Kidney tubule cell (primary cell): ENCODE measurements at regions not wholly inside any gene's neighbourhood (a gene's known extent, or its start where the extent isn't known, plus 50 kb on each side); places are given as distances from the start of the nearest gene placed in this dataset.

Source experiments
- DNase-seq: peaks from one replicate; pipeline ENCODE4 v3.0.0-alpha.2; 2018; ENCODE audit warnings: low spot score

- no peak for DNase-seq
Measured at GRCh38 chr5:155295111-155295510, 281.6 kb downstream of the KIF4B start.

DNA sequence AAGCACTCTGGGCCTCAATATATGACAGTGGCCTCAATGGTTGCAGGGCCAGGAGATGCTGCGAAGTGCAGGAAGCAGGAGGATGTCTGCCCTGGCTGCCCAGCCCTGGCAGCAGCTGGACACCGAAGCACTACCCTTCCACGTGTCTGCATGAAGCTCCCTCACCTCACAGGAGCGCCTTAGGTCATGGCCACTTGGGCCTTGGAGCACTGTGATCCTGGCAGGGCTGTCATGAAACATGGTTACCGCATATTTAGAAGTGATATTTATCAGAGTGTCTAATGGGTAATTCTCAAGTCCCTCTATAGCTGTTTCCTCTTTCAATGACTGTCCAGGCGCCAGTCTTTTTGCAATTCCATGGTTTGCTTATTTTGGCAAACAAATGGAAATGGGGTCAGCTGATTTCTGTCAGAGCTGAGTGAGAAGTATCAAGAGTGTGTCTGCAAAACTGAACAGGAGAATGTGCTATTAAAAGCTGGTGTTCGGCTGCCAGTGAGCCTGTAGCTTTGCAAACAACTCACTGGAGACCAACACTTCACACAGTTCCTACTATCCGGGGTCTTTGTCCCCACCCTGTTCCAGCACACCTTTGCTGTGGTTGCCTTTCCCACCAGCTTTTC lies 285.9 kb downstream of the KIF4B start:
- no peak for DNase-seq

DNA sequence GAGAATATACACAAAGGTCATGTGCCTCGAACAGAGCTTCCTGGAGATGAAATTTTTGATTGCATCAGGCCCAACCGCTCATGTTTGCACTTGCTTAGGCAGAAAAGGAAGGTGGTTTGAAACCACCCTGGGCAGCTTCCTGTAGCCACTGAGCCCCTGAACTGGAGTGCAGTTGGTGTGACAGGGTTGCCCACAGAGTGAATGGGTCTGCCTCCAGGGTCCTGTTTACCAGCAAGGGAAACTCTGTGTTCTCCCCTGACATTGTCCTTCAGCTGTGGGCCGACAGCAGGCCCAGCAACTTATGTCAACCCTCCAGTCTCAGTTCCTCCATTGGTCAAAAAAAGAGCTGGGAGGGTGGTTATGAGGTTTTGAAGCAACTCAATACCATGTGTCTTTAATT lies 289.6 kb downstream of the KIF4B start:
- DNase-seq, result no peak

- no peak for DNase-seq
Measured at GRCh38 chr5:155307229-155307628, 293.7 kb downstream of the KIF4B start.

GRCh38 chr5:155308289-155308688 lies 294.7 kb downstream of the KIF4B start:
- DNase-seq, result no peak

DNA sequence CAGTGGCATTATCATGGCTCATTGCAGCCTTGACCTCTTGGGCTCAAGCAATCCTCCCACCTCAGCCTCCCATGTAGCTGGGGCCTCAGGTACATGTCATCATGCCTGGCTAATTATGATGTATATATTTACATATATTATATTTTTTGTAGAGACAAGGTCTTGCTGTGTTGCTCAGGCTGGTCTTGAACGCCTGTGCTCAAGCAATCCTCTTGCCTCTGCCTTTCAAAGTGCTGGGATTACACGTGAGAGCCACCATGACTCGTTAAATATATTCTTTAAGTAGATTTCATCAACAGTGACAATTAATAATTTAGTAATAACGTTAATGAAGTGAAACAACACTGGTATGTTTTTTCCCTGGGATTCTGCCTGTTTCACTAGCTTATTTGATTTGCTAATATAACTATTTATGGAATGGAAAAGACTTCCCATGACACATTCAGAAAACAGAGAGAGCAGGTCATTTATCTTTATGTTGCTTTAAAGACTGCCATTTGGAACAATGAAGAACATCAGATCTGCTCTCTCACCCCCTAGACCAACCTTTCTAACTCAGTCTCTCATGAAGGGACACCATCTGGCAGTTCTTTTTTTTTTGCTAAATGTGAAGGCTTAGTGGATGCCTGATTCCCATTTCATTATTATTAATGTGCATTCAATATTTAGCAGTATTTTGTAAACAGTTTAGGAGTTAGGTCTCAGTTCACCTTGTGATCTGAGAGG lies 295.6 kb downstream of the KIF4B start:
- no peak for DNase-seq

- DNase-seq, result no peak
Measured at GRCh38 chr5:155311721-155312120, 298.2 kb downstream of the KIF4B start.

DNA sequence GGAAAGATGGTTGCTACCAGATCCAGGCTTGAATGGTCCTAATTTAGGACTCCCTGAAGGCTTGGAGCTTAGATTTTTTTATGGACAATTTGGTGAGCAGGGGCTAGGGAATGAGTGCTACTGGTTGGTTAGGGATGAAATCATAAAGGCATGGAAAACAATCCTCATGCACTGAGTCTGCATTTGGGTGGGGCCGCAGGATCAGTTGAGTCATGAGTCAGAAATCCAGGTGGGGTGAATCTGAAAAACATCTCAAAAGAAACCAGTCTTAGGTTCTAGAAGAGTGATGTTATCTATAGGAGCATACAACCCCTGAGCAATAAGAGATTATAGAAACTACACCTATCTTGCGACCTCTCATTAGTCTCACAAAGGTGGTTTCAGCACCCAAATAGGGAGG lies 300.0 kb downstream of the KIF4B start:
- no peak for DNase-seq

DNA sequence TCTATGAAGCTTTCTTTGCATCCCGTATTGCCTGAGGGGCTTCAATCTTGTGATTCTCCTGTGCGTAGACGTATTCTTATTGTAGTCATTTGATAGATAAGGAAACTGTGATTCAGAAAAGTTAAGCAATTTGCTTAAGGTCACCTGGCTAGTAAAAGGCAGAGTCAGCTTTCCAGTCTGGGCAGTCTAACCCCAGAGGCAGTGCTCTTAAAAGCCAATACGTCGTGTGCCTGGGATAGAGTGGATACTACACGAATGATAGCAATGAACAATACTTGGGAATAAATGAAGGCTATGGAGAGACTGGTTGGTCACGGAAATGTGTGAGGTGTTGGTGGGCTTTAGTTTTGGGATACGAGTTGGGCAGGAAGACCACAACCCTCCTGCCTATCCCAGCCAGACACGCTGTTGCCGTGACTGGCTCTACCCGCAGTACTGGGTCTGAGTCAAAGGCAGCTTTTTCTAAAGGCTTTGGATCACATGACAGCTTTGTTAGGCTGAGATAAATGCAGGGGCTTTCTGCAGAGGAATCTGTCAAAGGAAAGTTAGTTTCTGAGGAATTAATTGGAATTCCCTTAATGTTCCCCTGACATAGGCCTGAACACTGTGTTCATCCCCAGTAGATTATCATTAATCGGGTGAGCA lies 302.6 kb downstream of the KIF4B start:
- DNase-seq, result no peak

DNA sequence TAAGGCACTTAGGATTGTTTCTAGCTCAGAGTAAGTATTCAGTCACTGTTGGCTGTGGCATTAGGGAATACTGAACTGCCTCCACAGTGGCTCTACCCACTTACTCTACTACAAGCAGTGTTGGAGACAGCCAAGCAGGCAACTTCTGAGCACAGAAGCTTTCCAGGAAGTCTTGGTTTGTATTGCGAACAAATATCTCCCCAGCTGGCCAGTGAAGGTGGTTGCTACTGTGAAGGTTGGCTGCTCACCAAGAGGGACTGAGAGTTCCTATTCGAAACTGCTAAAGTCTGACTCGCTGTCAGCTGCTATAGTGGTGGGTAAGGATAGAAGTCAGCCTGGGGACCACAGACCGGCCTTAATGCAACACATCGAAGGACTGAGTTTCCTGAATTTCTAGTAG lies 319.1 kb downstream of the KIF4B start:
- no peak for DNase-seq

- no peak for DNase-seq
Measured at GRCh38 chr5:155342956-155343355, 329.4 kb downstream of the KIF4B start.

- DNase-seq, result no peak
Measured at GRCh38 chr5:155343468-155343867, 329.9 kb downstream of the KIF4B start.

GRCh38 chr5:155353231-155353630 lies 339.7 kb downstream of the KIF4B start:
- no peak for DNase-seq

GRCh38 chr5:155366096-155366495 lies 352.5 kb downstream of the KIF4B start:
- DNase-seq, result no peak

DNA sequence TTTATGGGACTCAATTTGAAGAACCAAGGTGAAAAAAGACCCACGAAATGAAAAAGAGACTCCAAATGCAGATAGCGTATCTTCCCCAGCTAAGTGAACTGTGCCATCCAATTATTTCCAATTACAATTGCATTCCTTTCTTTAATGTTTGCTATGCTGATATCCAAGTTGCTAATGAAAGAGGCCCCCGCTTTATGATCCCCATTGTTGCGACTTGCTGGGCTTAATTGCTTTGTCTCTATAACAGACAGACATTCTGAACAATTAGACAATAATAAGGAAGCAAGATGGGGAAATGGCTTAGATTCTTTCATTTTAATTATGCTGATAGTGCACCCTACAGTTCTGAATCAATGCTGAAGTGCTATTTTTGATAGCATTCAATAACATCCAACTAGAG lies 354.3 kb downstream of the KIF4B start:
- no peak for DNase-seq

GRCh38 chr5:155368490-155368889 lies 354.9 kb downstream of the KIF4B start:
- no peak for DNase-seq

DNA sequence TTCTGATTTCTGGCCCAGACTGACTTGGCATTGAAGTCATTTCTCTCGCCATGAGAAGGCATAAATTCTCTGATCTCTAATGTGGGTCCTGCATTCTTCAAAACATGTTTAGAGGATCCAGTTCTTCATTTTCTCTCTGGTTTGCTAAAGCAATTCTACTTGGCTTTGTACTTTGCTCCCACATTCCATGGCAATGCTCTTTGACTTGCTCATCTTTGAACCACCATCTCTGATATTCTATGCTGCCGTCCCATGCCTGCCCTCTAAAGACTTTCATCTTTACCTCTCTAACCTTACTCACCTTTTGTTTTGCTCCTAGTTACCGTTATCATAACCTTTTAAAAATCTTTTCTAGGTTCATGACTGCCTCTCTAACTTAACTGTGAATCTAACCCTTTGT lies 366.9 kb downstream of the KIF4B start:
- no peak for DNase-seq

GRCh38 chr5:155381654-155382053 lies 368.1 kb downstream of the KIF4B start:
- DNase-seq, result no peak

DNA sequence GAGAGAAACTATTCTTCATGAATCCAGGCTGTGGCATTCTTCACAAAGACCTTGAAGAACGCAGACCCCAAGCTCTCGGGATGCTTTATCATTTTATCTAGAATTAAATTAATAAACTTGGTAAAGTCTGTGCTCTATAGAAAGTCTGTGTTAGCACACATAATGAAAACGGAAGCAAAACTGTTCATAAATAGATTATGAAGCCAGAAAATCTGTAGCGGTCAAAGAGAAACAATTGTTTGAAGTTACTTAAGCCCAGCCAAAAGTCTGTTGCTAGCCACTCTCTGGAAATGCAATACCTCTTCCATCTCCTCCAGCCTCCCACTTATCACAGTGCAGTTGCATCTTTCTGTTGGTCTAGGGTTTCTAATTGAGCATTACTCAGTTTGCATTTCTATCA lies 375.9 kb downstream of the KIF4B start:
- DNase-seq, result no peak

DNA sequence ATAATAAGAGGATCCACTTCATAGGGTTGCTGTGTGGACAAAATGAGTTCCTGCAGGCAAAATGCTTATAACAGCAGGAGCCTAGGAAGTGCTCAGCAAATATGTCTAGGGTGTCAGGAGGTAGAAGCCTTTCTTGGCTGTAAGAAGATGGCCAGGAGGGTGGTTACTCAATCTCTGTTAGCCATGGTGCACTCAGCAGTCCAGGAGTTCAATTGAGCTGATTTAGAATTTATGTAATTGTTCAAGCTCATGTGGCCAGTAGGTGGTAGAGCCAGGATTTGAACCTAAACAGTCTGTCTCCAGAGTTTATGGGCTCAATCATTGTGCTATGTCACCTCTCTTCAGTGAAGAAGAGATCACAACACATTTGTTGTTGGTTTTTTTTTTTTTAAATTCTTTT lies 381.2 kb downstream of the KIF4B start:
- DNase-seq, result no peak

- no peak for DNase-seq
Measured at GRCh38 chr5:155402927-155403640, 389.5 kb downstream of the KIF4B start.

DNA sequence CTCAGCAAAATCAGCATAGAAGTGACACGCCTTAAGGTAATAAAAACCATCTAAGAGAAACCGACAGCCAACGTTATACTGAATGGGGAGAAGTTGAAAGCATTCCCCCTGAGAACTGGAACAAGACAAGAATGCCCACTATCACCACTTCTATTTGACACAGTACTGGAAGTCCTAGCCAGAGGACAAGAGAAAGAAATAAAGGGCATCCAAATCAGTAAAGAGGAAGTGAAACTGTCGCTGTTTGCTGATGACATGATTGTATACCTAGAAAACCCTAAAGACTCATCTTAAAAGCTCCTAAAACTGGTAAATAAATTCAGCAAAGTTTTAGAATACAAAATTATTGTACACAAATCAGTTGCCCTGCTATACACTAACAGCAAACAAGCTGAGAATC lies 393.3 kb downstream of the KIF4B start:
- no peak for DNase-seq

GRCh38 chr5:155408465-155408864 lies 394.9 kb downstream of the KIF4B start:
- DNase-seq, result no peak
